Chondrocyte (in vitro differentiated cells): ENCODE measurements at regions not wholly inside any gene's neighbourhood (a gene's known extent, or its start where the extent isn't known, plus 50 kb on each side); places are given as distances from the start of the nearest gene placed in this dataset.

Experiments
- DNase-seq: peaks from one replicate; pipeline ENCODE4 v3.0.0; 2021; ENCODE audit warnings: mixed read lengths, low spot score
- H3K27ac Mint-ChIP-seq: one replicate; pipeline ENCODE4 v1.8.0; 2021; ENCODE audit warnings: mild to moderate bottlenecking, moderate library complexity, mixed read lengths; ENCODE audit not compliant: unreplicated experiment
- H3K27me3 Mint-ChIP-seq: 2 replicates; pipeline ENCODE4 v1.8.0; 2021; ENCODE audit warnings: low read depth, mixed read lengths
- H3K36me3 Mint-ChIP-seq: 2 replicates; pipeline ENCODE4 v1.8.0; 2021; ENCODE audit warnings: low read depth, mixed read lengths
- H3K4me1 Mint-ChIP-seq: 2 replicates; pipeline ENCODE4 v1.8.0; 2021; ENCODE audit warnings: low read depth, mild to moderate bottlenecking, mixed read lengths
- H3K4me3 Mint-ChIP-seq: one replicate; pipeline ENCODE4 v1.8.0; 2021; ENCODE audit warnings: mild to moderate bottlenecking, moderate library complexity, mixed read lengths; ENCODE audit not compliant: unreplicated experiment
- H3K9me3 Mint-ChIP-seq: 2 replicates; pipeline ENCODE4 v1.8.0; 2021; ENCODE audit warnings: low read depth, mixed read lengths
- TF ChIP-seq, protein P1 (sequence below): fragments of 200-600 bp; sonication (generic); IDR thresholded peaks from 2 replicates; pipeline ENCODE4 v1.5.0; 2021; ENCODE audit warnings: antibody characterized with exemption, mild to moderate bottlenecking, moderate library complexity

DNA sequence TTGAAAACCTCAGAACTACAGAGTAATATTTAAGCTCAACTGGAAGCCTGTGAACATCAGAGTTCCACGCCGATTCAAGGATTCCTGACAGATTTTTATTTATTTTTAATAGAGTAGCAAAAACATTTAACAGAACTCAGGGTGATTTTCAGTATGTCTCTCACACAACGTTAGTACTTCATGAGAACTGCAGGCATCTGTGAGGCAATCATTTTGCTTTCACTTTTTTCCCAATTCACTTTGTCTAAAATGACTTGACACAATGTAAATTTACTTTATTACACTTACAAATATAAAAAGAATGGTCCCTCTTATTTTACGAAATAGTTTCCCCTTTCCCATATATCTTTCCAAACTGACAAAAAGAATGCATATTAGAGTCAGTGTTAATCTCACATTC lies 869.5 kb upstream of the EPHA5 start:
- DNase-seq = no peak
- no peaks in the 10 kb centered on the region for H3K27me3 Mint-ChIP-seq
- no peak overlapping the region for H3K27ac Mint-ChIP-seq
- peaks cover 15% of the 10 kb centered on the region for H3K4me1 Mint-ChIP-seq
- H3K4me3 Mint-ChIP-seq = no peak overlapping the region
- H3K9me3 Mint-ChIP-seq = no peaks in the 10 kb centered on the region
- TF ChIP-seq, protein P1, sequence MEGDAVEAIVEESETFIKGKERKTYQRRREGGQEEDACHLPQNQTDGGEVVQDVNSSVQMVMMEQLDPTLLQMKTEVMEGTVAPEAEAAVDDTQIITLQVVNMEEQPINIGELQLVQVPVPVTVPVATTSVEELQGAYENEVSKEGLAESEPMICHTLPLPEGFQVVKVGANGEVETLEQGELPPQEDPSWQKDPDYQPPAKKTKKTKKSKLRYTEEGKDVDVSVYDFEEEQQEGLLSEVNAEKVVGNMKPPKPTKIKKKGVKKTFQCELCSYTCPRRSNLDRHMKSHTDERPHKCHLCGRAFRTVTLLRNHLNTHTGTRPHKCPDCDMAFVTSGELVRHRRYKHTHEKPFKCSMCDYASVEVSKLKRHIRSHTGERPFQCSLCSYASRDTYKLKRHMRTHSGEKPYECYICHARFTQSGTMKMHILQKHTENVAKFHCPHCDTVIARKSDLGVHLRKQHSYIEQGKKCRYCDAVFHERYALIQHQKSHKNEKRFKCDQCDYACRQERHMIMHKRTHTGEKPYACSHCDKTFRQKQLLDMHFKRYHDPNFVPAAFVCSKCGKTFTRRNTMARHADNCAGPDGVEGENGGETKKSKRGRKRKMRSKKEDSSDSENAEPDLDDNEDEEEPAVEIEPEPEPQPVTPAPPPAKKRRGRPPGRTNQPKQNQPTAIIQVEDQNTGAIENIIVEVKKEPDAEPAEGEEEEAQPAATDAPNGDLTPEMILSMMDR = no peak
- H3K36me3 Mint-ChIP-seq = no peaks in the 10 kb centered on the region

DNA sequence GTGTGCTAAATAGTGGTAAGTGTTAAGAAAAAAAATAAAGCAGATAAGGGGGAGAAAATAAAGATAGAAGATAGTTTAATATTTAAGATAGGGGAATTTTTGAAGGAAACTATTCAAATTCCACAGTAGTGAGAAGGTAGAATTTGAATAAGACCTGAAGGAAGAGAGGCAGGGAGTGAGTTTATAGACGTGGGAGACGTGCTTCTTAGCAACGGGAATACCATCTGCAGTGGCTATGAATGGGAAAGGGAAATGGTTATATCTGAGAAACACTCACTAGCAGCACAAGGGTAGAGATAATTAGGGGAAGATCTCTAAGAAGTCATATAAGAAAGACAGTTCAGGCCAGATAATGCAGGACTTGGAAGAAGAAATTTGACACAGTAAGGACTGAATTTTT lies 854.5 kb upstream of the EPHA5 start:
- no peak for DNase-seq
- H3K4me1 Mint-ChIP-seq = no peaks in the 10 kb centered on the region
- TF ChIP-seq, protein P1 = no peak
- H3K9me3 Mint-ChIP-seq = peaks cover 31% of the 10 kb centered on the region
- peaks cover 10% of the 10 kb centered on the region for H3K36me3 Mint-ChIP-seq
- H3K27me3 Mint-ChIP-seq = peaks cover 4% of the 10 kb centered on the region
- no peak overlapping the region for H3K27ac Mint-ChIP-seq
- no peak overlapping the region for H3K4me3 Mint-ChIP-seq

DNA sequence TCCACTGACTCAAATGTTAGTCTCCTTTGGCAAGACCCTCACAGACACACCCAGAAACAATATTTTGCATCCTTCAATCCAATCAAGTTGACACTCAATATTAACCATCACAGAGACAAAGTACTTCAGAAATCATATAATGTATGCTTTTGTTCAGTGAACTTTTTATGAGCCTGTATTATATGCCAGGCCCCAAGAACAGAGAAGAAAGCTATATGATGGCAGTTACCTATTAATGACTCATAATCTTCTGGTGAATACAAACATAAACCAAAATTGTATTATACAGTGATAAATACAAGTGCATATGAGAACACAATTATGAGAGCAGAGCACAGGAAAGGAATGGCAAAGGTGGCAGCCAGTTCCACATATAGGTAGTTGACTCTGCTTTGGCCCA lies 852.0 kb upstream of the EPHA5 start:
- Mint-ChIP-seq H3K36me3 (peaks cover 6% of the 10 kb centered on the region), H3K4me3 (no peak overlapping the region), H3K4me1 (peaks cover 3% of the 10 kb centered on the region), H3K9me3 (peaks cover 21% of the 10 kb centered on the region), H3K27me3 (peaks cover 3% of the 10 kb centered on the region), H3K27ac (no peak overlapping the region)
- TF ChIP-seq, protein P1 = no peak
- no peak for DNase-seq

DNA sequence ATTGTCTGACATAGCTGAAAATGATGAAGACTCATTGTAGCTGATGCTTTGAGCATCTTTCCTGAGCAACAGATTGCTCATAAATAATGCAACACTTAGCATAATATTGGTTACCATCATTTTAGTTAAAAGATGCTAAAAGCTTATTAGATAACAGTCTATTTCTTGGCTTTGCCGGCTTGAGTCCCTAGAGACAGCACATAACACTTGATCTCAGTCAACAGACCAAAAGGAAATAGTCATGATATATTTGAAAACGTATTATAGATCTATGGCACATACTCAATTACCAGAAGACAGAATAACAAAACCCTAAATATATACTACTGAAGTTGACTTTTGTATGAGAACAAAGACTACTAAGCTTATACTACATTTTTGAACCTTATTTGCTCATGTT lies 846.7 kb upstream of the EPHA5 start:
- H3K36me3 Mint-ChIP-seq = peaks cover 1% of the 10 kb centered on the region
- H3K27ac Mint-ChIP-seq = no peak overlapping the region
- no peak overlapping the region for H3K4me3 Mint-ChIP-seq
- H3K27me3 Mint-ChIP-seq = peaks cover 2% of the 10 kb centered on the region
- TF ChIP-seq, protein P1 = no peak
- H3K9me3 Mint-ChIP-seq = peaks cover 3% of the 10 kb centered on the region
- DNase-seq = no peak
- H3K4me1 Mint-ChIP-seq = peaks cover 3% of the 10 kb centered on the region

DNA sequence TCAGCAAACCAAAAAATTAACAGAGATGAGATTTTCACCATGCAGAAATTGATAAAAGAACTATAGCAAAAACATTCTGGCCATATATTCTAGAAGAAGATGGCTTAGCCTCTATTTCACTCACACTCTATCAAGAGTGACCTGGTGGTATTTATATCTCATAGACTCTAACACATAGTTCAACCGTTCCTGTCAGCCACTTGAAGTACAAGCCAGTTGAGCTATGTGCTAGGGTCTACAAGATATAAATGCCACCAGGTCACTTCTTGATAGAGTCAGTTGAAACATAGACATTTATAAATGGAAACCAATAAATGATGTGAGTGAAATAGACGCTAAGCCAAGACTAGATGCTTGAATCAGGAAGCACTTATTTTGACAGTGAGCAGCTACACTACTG lies 836.7 kb upstream of the EPHA5 start:
- DNase-seq = no peak
- no peaks in the 10 kb centered on the region for H3K4me1 Mint-ChIP-seq

More for the DNA sequence above, 836.7 kb upstream of the EPHA5 start:
- Mint-ChIP-seq H3K36me3 (no peaks in the 10 kb centered on the region), H3K27me3 (no peaks in the 10 kb centered on the region), H3K27ac (no peak overlapping the region), H3K9me3 (peaks cover 9% of the 10 kb centered on the region), H3K4me3 (no peak overlapping the region)
- TF ChIP-seq, protein P1 = no peak
